Adrenal gland (tissue), 9 donors: ENCODE measurements at regions not wholly inside any gene's neighbourhood (a gene's known extent, or its start where the extent isn't known, plus 50 kb on each side); places are given as distances from the start of the nearest gene placed in this dataset.

ENCODE experiments used
- DNase-seq, 7 donors: peaks; one replicate each; pipeline ENCODE4 v3.0.0-alpha.2; 2019 to 2020
- H3K27ac ChIP-seq, 5 donors: fragments of 200-600 bp; sonication (generic) in 4 of 5; 1 replicate in 3 of 5; 2 replicates in 2 of 5; pipeline versions ENCODE4 v1.5.1 to v1.8.0; 2016 to 2020; ENCODE audit warnings: mild to moderate bottlenecking in 1 of 5
- H3K27me3 ChIP-seq: fragments of 200-600 bp; 2 replicates; pipeline ENCODE4 v1.8.0; 2021
- H3K36me3 ChIP-seq, 2 donors: fragments of 200-600 bp; replicated peaks in 1 of 2; 1 replicate in 1 of 2; 2 replicates in 1 of 2; pipeline versions ENCODE4 v1.5.1 to v1.8.0; 2018 to 2022
- H3K4me1 ChIP-seq, 2 donors: fragments of 200-600 bp; replicated peaks in 1 of 2; 1 replicate in 1 of 2; 2 replicates in 1 of 2; pipeline versions ENCODE4 v1.5.1 to v1.8.0; 2018 to 2021
- H3K4me3 ChIP-seq, 4 donors: fragments of 200-600 bp; sonication (generic) in 3 of 4; one replicate each; pipeline ENCODE4 v1.5.1; 2016 to 2018
- H3K9me3 ChIP-seq, 3 donors: fragments of 200-600 bp; sonication (generic) in 1 of 3; replicated peaks in 1 of 3; 1 replicate in 2 of 3; 2 replicates in 1 of 3; pipeline versions ENCODE4 v1.5.1 to v1.8.0; 2016 to 2021
- POLR2A ChIP-seq, 2 donors: fragments of 450-650 bp; IDR thresholded peaks; one replicate each; pipeline ENCODE4 v1.6.1; 2017; ENCODE audit warnings: antibody characterized with exemption in 2 of 2, mild to moderate bottlenecking in 2 of 2, moderate library complexity in 1 of 2
- WGBS, 4 donors: extraction: QIAGEN DNeasy Blood & Tissue Kit in 2 of 4; methylation state at CpG; one replicate each; pipeline versions ENCODE4 v1.1.5 to v1.1.7; 2013 to 2017; 5-methylcytosine and 5-hydroxymethylcytosine counted together
- intact Hi-C, 2 donors: fragments of 100-400 bp; cut with DNase I; formaldehyde crosslinking; loops; one replicate each; pipeline versions ENCODE4 v1.14.1 to v1.15.0; 2022 to 2023
- TF ChIP-seq, protein P1 (sequence below), 6 experiments: fragments of 450-650 bp in 4 of 6; fragments of 200-600 bp in 2 of 6; sonication (generic) in 1 of 6; IDR thresholded peaks; 1 replicate in 5 of 6; 2 replicates in 1 of 6; pipeline versions ENCODE4 v1.5.1 to v1.8.0; 2016 to 2021; ENCODE audit warnings: antibody characterized with exemption in 6 of 6, mild to moderate bottlenecking in 2 of 6, moderate library complexity in 1 of 6
- donor health status: healthy with polysubstance abuse.
- donor health status: Bipolar disorder and iron deficiency.
- donor health status: DM: yes; HTN: yes; CAD: no.
- donor health status: DM: no; HTN: no; CAD: no.
- donor health status: DM: no; HTN: no; CAD: no.

DNA sequence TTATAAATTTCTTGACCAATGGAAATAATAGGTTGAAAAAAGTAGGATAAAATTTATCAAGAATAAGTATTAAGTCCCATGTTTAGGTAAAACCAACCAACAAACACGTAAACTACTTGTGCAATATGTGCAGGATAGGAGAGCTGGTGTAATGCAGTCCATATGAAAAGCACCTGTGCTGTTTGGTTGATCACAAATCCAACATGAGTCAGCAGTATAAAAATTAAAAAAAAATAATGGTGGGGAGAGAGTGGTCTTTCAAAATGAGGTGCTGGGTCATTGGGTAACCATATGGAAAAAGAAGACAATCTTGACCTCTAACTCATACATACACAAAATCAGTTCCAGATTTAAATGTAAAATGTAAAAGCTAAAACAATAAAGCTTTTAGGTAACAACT, 181.8 kb downstream of the HS3ST3B1 start:
- H3K9me3 ChIP-seq = no peaks in the 10 kb centered on the region
- H3K4me1 ChIP-seq = no peaks in the 10 kb centered on the region
- WGBS, 4 donors = 74 to 88% (median 83%) methylated on average over 1 of the region's 1 CpG
- H3K27me3 ChIP-seq = no peaks in the 10 kb centered on the region
- intact Hi-C loops = no loop called here
- H3K27ac ChIP-seq = no peak overlapping the region
- TF ChIP-seq POLR2A (IDR thresholded peaks at IDR 0.05) = no peak
- TF ChIP-seq, protein P1, sequence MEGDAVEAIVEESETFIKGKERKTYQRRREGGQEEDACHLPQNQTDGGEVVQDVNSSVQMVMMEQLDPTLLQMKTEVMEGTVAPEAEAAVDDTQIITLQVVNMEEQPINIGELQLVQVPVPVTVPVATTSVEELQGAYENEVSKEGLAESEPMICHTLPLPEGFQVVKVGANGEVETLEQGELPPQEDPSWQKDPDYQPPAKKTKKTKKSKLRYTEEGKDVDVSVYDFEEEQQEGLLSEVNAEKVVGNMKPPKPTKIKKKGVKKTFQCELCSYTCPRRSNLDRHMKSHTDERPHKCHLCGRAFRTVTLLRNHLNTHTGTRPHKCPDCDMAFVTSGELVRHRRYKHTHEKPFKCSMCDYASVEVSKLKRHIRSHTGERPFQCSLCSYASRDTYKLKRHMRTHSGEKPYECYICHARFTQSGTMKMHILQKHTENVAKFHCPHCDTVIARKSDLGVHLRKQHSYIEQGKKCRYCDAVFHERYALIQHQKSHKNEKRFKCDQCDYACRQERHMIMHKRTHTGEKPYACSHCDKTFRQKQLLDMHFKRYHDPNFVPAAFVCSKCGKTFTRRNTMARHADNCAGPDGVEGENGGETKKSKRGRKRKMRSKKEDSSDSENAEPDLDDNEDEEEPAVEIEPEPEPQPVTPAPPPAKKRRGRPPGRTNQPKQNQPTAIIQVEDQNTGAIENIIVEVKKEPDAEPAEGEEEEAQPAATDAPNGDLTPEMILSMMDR (IDR thresholded peaks at IDR 0.05) = no peak
- H3K36me3 ChIP-seq = no peaks in the 10 kb centered on the region
- DNase-seq = no peak
- H3K4me3 ChIP-seq = no peak overlapping the region

DNA sequence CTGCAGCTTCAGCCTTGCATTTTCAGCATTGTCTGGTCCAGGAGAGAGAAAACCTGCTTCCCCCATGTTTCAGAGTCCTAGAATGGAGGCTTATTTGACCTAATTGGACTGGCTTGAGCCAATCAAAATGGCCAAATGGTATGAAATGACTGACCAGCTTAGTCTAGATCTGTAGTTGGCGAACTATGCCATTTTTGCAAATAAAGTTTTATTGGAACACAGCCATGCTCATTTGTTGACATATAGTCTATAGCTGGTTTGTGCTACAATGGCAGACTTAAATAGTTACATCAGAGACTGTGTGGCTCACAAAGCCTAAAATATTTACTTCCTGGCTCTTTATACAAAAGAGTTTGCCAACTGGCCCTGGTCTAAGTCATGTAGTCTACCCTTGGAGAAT, 180.8 kb downstream of the HS3ST3B1 start:
- intact Hi-C loops = no loop called here

DNA sequence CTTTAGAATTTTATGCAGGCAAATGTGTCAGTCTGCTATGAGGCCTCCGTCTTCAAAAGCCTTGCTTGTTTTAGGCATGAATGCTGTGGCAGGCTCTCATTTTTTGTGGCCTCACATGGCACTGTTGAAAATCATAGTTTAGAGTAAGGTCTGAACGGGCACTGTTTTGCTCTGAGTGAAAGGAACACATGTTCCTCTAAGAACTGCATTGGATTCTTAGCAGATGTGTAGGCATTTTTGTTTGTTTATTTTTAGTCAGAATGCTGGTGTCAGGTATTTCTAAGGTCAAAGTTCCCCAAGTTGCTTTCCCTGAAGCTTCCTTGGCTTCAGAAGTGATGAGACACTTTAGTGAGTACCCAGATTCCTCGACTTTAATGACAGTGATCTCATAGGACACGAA, 173.7 kb downstream of the HS3ST3B1 start:
- no peaks in the 10 kb centered on the region for H3K4me1 ChIP-seq
- intact Hi-C loops = no loop called here
- no peaks in the 10 kb centered on the region for H3K27me3 ChIP-seq
- whole genome bisulfite sequencing, 4 donors = 60 to 77% (median 72%) methylated on average over 4 of the region's 4 CpGs
- H3K27ac ChIP-seq = no peak overlapping the region
- no peak overlapping the region for H3K4me3 ChIP-seq
- H3K36me3 ChIP-seq = no peaks in the 10 kb centered on the region
- H3K9me3 ChIP-seq = no peaks in the 10 kb centered on the region
- no peak for TF ChIP-seq POLR2A (IDR thresholded peaks at IDR 0.05)
- TF ChIP-seq, protein P1 (IDR thresholded peaks at IDR 0.05) = no peak
- DNase-seq = no peak

More for the DNA sequence above, 180.8 kb downstream of the HS3ST3B1 start:
- Histone ChIP-seq H3K27ac (no peak overlapping the region), H3K27me3 (no peaks in the 10 kb centered on the region), H3K4me1 (no peaks in the 10 kb centered on the region), H3K36me3 (no peaks in the 10 kb centered on the region), H3K4me3 (no peak overlapping the region), H3K9me3 (no peaks in the 10 kb centered on the region)
- DNase-seq = no peak
- 73 to 100% (median 79%) methylated on average over 1 of the region's 1 CpG for WGBS, 4 donors
- TF ChIP-seq POLR2A (IDR thresholded peaks at IDR 0.05) = no peak
- TF ChIP-seq, protein P1 (IDR thresholded peaks at IDR 0.05) = no peak

DNA sequence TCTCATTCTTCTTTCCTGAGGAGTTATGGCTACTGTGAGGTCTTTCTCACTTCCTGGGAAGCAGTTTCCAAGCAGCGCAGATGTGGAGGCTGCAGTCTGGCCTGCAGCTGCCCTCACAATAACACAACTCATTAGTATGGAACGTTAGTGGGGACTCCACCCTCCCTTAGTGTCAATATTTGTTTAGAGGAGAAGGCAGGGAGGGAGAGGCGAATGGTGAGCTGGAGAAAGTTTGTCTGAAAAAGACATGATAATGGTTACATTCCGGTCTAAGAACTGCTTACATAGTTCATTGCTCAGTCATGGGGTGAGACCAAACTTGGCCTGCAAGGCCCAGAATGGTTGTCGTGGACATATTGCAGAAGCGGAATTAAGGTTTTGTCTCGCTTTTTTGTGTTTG, 170.2 kb downstream of the HS3ST3B1 start:
- no peak for DNase-seq
- no peak for TF ChIP-seq POLR2A (IDR thresholded peaks at IDR 0.05)
- TF ChIP-seq, protein P1 (IDR thresholded peaks at IDR 0.05) = no peak
- Histone ChIP-seq H3K4me1 (no peaks in the 10 kb centered on the region), H3K36me3 (no peaks in the 10 kb centered on the region), H3K27ac (no peak overlapping the region), H3K9me3 (no peaks in the 10 kb centered on the region), H3K4me3 (no peak overlapping the region), H3K27me3 (no peaks in the 10 kb centered on the region)
- 46 to 55% (median 51%) methylated on average over 7 of the region's 7 CpGs for WGBS, 4 donors
- intact Hi-C loops = no loop called here
